Smooth muscle cell (in vitro differentiated cells): ENCODE measurements at regions not wholly inside any gene's neighbourhood (a gene's known extent, or its start where the extent isn't known, plus 50 kb on each side); places are given as distances from the start of the nearest gene placed in this dataset.

ENCODE experiments used
- DNase-seq: peaks from one replicate; lab custom pipeline; 2025; ENCODE audit not compliant: unreplicated experiment; lab: John Stamatoyannopoulos, UW
- H2AFZ ChIP-seq: fragments of 200-600 bp; sonication (generic); 2 replicates; pipeline ENCODE4 v1.6.0; 2016; ENCODE audit warnings: antibody characterized with exemption, low read depth, mild to moderate bottlenecking
- H3F3A ChIP-seq: fragments of 200-600 bp; sonication (generic); 2 replicates; pipeline ENCODE4 v1.6.0; 2017; ENCODE audit warnings: antibody characterized with exemption, low read depth
- H3K27ac ChIP-seq: fragments of 200-600 bp; sonication (generic); 2 replicates; pipeline ENCODE4 v1.5.1; 2016; ENCODE audit warnings: low read depth, mild to moderate bottlenecking
- H3K27me3 ChIP-seq: fragments of 200-600 bp; sonication (generic); 2 replicates; pipeline ENCODE4 v1.6.1; 2016; ENCODE audit warnings: low read depth, mild to moderate bottlenecking
- H3K36me3 ChIP-seq: fragments of 200-600 bp; sonication (generic); 2 replicates; pipeline ENCODE4 v1.5.1; 2016; ENCODE audit warnings: low read depth
- H3K4me1 ChIP-seq: fragments of 200-600 bp; sonication (generic); 2 replicates; pipeline ENCODE4 v1.5.1; 2016; ENCODE audit warnings: low read depth
- H3K4me2 ChIP-seq: fragments of 200-600 bp; sonication (generic); 2 replicates; pipeline ENCODE4 v1.6.0; 2016; ENCODE audit warnings: mild to moderate bottlenecking
- H3K4me3 ChIP-seq: fragments of 200-600 bp; sonication (generic); 2 replicates; pipeline ENCODE4 v1.5.1; 2016; ENCODE audit warnings: mild to moderate bottlenecking
- H3K79me2 ChIP-seq: fragments of 200-600 bp; sonication (generic); 2 replicates; pipeline ENCODE4 v1.6.0; 2016; ENCODE audit warnings: low read depth, mild to moderate bottlenecking
- H3K9ac ChIP-seq: fragments of 200-600 bp; sonication (generic); 2 replicates; pipeline ENCODE4 v1.6.0; 2016; ENCODE audit warnings: low read depth
- H3K9me3 ChIP-seq: fragments of 200-600 bp; sonication (generic); replicated peaks from 2 replicates; pipeline ENCODE4 v1.5.1; 2016; ENCODE audit warnings: low read depth
- H4K20me1 ChIP-seq: fragments of 200-600 bp; sonication (generic); 2 replicates; pipeline ENCODE4 v1.6.0; 2016; ENCODE audit warnings: low read depth
- WGBS: methylation state at CpG from one replicate; pipeline ENCODE4 v1.1.7; 2016; ENCODE audit warnings: low lambda C conversion rate; 5-methylcytosine and 5-hydroxymethylcytosine counted together
- TF ChIP-seq, protein P1 (sequence below): fragments of 200-600 bp; sonication (generic); IDR thresholded peaks from 2 replicates; pipeline ENCODE4 v1.5.1; 2017; ENCODE audit warnings: borderline replicate concordance, mild to moderate bottlenecking, antibody characterized with exemption; ENCODE audit not compliant: insufficient read depth, poor library complexity, severe bottlenecking

DNA sequence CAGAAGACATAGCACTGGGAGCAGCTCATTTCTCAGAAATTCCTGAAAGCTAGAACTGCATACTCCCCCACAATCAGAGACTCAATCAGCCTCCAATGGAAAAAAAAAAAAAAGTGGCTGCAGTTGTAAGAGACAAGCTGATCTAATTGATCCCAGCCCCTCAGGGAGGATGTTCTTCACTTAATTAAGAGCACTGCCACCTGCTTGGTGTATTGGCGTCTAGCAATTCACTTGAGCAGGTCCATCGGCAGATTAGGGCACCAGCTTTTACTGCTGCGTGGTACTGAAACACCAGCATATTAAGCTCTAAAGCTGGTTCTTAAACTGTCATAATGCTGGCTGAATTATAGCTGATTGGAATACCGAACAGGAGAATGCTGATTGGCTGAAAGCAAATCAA, 1890.1 kb upstream of the WWC1 start:
- no peaks in the 10 kb centered on the region for H3F3A ChIP-seq
- no peaks in the 10 kb centered on the region for H3K36me3 ChIP-seq
- no peak overlapping the region for H3K4me2 ChIP-seq
- H4K20me1 ChIP-seq: no peaks in the 10 kb centered on the region
- 94% methylated on average over 4 of the region's 4 CpGs for WGBS
- peaks cover 5% of the 10 kb centered on the region for H3K4me1 ChIP-seq
- TF ChIP-seq, protein P1, sequence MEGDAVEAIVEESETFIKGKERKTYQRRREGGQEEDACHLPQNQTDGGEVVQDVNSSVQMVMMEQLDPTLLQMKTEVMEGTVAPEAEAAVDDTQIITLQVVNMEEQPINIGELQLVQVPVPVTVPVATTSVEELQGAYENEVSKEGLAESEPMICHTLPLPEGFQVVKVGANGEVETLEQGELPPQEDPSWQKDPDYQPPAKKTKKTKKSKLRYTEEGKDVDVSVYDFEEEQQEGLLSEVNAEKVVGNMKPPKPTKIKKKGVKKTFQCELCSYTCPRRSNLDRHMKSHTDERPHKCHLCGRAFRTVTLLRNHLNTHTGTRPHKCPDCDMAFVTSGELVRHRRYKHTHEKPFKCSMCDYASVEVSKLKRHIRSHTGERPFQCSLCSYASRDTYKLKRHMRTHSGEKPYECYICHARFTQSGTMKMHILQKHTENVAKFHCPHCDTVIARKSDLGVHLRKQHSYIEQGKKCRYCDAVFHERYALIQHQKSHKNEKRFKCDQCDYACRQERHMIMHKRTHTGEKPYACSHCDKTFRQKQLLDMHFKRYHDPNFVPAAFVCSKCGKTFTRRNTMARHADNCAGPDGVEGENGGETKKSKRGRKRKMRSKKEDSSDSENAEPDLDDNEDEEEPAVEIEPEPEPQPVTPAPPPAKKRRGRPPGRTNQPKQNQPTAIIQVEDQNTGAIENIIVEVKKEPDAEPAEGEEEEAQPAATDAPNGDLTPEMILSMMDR: no peak
- H3K9me3 ChIP-seq: no peaks in the 10 kb centered on the region
- no peaks in the 10 kb centered on the region for H3K79me2 ChIP-seq
- H3K4me3 ChIP-seq: no peak overlapping the region
- no peak overlapping the region for H3K27ac ChIP-seq
- no peak overlapping the region for H2AFZ ChIP-seq
- DNase-seq: no peak
- no peak overlapping the region for H3K9ac ChIP-seq
- no peaks in the 10 kb centered on the region for H3K27me3 ChIP-seq

DNA sequence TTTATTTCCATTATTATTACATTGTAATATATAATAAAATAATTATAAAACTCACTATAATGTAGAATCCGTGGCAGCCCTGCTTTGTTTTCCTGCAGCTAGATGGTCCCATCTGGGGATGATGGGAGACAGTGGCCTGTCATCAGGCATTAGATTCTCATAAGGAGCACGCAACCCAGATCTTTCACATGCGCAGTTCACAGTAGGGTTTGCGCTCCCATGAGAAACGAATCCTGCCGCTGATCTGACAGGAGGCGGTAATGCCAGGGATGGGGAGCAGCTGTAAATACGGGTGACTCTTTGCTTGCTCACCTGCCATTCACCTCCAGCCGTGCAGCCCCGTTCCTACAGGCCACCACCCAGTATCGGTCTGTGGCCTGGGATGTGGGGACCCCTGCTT, 1879.3 kb upstream of the WWC1 start:
- Histone ChIP-seq H3K9me3 (no peaks in the 10 kb centered on the region), H3K9ac (no peak overlapping the region), H3K27ac (no peak overlapping the region), H3K36me3 (no peaks in the 10 kb centered on the region), H3K27me3 (no peaks in the 10 kb centered on the region), H3K79me2 (no peaks in the 10 kb centered on the region), H3K4me3 (no peak overlapping the region), H3F3A (no peaks in the 10 kb centered on the region), H4K20me1 (no peaks in the 10 kb centered on the region), H3K4me1 (no peaks in the 10 kb centered on the region), H3K4me2 (no peak overlapping the region), H2AFZ (no peak overlapping the region)
- 85% methylated on average over 11 of the region's 11 CpGs for WGBS
- no peak for DNase-seq
- TF ChIP-seq, protein P1: no peak

GRCh38 chr5:166427211-166427610, 1864.2 kb upstream of the WWC1 start:
- H3K79me2 ChIP-seq: no peaks in the 10 kb centered on the region
- no peak overlapping the region for H3K27ac ChIP-seq
- H3K4me2 ChIP-seq: no peak overlapping the region
- no peaks in the 10 kb centered on the region for H3K36me3 ChIP-seq
- WGBS: 72% methylated on average over 3 of the region's 3 CpGs
- TF ChIP-seq, protein P1: no peak
- no peaks in the 10 kb centered on the region for H3K27me3 ChIP-seq
- H3K4me1 ChIP-seq: peaks cover 37% of the 10 kb centered on the region
- H2AFZ ChIP-seq: no peak overlapping the region
- no peak overlapping the region for H3K9ac ChIP-seq
- DNase-seq: no peak
- H4K20me1 ChIP-seq: no peaks in the 10 kb centered on the region
- no peaks in the 10 kb centered on the region for H3F3A ChIP-seq
- no peak overlapping the region for H3K4me3 ChIP-seq
- H3K9me3 ChIP-seq: no peaks in the 10 kb centered on the region

- no peaks in the 10 kb centered on the region for H3K79me2 ChIP-seq
- no peak overlapping the region for H3K4me2 ChIP-seq
- H3K27me3 ChIP-seq: no peaks in the 10 kb centered on the region
- H3K4me3 ChIP-seq: no peak overlapping the region
- H3K9me3 ChIP-seq: no peaks in the 10 kb centered on the region
- peaks cover 38% of the 10 kb centered on the region for H3K4me1 ChIP-seq
- no peak overlapping the region for H2AFZ ChIP-seq
- no peak overlapping the region for H3K27ac ChIP-seq
- H4K20me1 ChIP-seq: no peaks in the 10 kb centered on the region
- DNase-seq: no peak
- no peaks in the 10 kb centered on the region for H3F3A ChIP-seq
- H3K36me3 ChIP-seq: no peaks in the 10 kb centered on the region
- no peak overlapping the region for H3K9ac ChIP-seq
- TF ChIP-seq, protein P1: no peak
- WGBS: 29% methylated on average over 2 of the region's 2 CpGs
These were observed 1863.1 kb upstream of the WWC1 start for GRCh38 chr5:166428264-166428803.
